ENCODE measurements at regions not wholly inside any gene's neighbourhood (a gene's known extent, or its start where the extent isn't known, plus 50 kb on each side); places are given as distances from the start of the nearest gene placed in this dataset.

DNA sequence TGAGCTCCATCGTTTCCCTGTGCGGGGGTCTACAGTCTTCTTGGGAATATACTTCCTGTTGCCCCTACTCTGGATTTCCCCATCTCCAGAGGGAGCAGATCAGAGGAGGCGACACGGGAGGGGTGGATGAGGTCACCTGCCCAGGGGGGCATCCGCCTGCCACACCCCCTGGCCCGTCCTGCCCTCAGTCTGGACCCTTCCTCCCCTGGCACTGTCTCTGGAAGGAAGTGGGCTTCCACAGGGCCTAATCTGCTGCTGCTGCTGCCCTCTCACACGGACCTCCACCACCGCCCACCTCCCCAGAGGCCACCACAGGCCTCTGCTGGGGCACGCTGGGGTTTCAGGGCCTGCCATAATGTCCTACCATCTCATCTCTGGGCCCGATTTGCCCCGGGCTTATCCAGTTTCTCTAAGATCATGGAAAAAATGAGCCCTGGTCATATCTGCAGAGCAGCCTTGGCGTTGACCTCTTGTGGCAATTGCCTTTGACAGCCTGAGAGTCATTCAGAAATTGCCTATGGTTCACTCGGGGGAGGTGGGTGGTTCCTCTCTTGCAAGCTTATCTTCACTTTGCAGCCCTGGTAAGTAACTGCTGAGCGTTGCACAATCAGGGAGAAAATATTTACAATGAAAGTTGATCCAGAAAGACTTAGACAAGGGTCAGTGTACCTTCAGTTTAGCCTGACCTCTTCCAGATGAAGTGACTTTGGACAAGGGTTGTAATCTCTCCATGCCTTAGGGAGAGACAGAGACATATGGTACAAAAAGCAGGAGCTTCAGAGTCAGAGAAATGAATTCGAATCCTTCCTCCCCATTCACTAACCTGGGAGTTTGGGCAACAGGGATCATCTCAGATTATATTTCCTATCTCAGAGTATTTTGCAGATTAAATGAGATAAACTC is 252.4 kb downstream of the TOMM20 start (continued):
- TF ChIP-seq, protein P1, sequence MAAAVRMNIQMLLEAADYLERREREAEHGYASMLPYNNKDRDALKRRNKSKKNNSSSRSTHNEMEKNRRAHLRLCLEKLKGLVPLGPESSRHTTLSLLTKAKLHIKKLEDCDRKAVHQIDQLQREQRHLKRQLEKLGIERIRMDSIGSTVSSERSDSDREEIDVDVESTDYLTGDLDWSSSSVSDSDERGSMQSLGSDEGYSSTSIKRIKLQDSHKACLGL (CRISPR knock-in tag; IDR thresholded peaks at IDR 0.05; ENCODE audit: borderline replicate concordance, poor library complexity, severe bottlenecking) = peak; percentile 40
- TF ChIP-seq SREBF1 (IDR thresholded peaks at IDR 0.05; ENCODE audit: borderline replicate concordance, low read depth, low read length) (no peak), U2AF2 (optimal IDR thresholded peaks at IDR 0.05; ENCODE audit: low read depth, low read length) (no peak), SRSF9 (IDR thresholded peaks at IDR 0.05; ENCODE audit: borderline replicate concordance, low read depth, low read length) (no peak), ZBTB17 (CRISPR knock-in tag; IDR thresholded peaks at IDR 0.05) (peak; percentile 87), TAF1 (IDR thresholded peaks at IDR 0.05; ENCODE audit: control insufficient read depth, extremely low read depth, insufficient read depth, low read length, severe bottlenecking) (peak; percentile 73), TBP (optimal IDR thresholded peaks at IDR 0.05; ENCODE audit: low read depth, low read length) (peak; percentile 62)
- TF ChIP-seq, protein P2, sequence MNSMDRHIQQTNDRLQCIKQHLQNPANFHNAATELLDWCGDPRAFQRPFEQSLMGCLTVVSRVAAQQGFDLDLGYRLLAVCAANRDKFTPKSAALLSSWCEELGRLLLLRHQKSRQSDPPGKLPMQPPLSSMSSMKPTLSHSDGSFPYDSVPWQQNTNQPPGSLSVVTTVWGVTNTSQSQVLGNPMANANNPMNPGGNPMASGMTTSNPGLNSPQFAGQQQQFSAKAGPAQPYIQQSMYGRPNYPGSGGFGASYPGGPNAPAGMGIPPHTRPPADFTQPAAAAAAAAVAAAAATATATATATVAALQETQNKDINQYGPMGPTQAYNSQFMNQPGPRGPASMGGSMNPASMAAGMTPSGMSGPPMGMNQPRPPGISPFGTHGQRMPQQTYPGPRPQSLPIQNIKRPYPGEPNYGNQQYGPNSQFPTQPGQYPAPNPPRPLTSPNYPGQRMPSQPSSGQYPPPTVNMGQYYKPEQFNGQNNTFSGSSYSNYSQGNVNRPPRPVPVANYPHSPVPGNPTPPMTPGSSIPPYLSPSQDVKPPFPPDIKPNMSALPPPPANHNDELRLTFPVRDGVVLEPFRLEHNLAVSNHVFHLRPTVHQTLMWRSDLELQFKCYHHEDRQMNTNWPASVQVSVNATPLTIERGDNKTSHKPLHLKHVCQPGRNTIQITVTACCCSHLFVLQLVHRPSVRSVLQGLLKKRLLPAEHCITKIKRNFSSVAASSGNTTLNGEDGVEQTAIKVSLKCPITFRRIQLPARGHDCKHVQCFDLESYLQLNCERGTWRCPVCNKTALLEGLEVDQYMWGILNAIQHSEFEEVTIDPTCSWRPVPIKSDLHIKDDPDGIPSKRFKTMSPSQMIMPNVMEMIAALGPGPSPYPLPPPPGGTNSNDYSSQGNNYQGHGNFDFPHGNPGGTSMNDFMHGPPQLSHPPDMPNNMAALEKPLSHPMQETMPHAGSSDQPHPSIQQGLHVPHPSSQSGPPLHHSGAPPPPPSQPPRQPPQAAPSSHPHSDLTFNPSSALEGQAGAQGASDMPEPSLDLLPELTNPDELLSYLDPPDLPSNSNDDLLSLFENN (IDR thresholded peaks at IDR 0.05; ENCODE audit: low read depth in 2 of 2, low read length in 2 of 2) = peak in 1 of 2 experiments; percentile 99; a peak in 2 of 4 replicates
- TF ChIP-seq, protein P3, sequence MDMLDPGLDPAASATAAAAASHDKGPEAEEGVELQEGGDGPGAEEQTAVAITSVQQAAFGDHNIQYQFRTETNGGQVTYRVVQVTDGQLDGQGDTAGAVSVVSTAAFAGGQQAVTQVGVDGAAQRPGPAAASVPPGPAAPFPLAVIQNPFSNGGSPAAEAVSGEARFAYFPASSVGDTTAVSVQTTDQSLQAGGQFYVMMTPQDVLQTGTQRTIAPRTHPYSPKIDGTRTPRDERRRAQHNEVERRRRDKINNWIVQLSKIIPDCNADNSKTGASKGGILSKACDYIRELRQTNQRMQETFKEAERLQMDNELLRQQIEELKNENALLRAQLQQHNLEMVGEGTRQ (CRISPR knock-in tag; IDR thresholded peaks at IDR 0.05) = no peak
- TF ChIP-seq, protein P4, sequence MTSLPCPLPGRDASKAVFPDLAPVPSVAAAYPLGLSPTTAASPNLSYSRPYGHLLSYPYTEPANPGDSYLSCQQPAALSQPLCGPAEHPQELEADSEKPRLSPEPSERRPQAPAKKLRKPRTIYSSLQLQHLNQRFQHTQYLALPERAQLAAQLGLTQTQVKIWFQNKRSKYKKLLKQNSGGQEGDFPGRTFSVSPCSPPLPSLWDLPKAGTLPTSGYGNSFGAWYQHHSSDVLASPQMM (CRISPR knock-in tag; IDR thresholded peaks at IDR 0.05) = no peak
- TF ChIP-seq, protein P5, sequence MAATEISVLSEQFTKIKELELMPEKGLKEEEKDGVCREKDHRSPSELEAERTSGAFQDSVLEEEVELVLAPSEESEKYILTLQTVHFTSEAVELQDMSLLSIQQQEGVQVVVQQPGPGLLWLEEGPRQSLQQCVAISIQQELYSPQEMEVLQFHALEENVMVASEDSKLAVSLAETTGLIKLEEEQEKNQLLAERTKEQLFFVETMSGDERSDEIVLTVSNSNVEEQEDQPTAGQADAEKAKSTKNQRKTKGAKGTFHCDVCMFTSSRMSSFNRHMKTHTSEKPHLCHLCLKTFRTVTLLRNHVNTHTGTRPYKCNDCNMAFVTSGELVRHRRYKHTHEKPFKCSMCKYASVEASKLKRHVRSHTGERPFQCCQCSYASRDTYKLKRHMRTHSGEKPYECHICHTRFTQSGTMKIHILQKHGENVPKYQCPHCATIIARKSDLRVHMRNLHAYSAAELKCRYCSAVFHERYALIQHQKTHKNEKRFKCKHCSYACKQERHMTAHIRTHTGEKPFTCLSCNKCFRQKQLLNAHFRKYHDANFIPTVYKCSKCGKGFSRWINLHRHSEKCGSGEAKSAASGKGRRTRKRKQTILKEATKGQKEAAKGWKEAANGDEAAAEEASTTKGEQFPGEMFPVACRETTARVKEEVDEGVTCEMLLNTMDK (IDR thresholded peaks at IDR 0.05; ENCODE audit: borderline replicate concordance, insufficient read depth, low read depth, low read length, poor library complexity, severe bottlenecking) = no peak
- TF ChIP-seq, protein P6, sequence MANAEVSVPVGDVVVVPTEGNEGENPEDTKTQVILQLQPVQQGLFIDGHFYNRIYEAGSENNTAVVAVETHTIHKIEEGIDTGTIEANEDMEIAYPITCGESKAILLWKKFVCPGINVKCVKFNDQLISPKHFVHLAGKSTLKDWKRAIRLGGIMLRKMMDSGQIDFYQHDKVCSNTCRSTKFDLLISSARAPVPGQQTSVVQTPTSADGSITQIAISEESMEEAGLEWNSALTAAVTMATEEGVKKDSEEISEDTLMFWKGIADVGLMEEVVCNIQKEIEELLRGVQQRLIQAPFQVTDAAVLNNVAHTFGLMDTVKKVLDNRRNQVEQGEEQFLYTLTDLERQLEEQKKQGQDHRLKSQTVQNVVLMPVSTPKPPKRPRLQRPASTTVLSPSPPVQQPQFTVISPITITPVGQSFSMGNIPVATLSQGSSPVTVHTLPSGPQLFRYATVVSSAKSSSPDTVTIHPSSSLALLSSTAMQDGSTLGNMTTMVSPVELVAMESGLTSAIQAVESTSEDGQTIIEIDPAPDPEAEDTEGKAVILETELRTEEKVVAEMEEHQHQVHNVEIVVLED (CRISPR knock-in tag; IDR thresholded peaks at IDR 0.05) = peak; percentile 54

All from K562 (cell line).